K562 (cell line): ENCODE measurements at regions not wholly inside any gene's neighbourhood (a gene's known extent, or its start where the extent isn't known, plus 50 kb on each side); places are given as distances from the start of the nearest gene placed in this dataset.

ENCODE experiments used
- ATAC-seq: fragments of 200-7000 bp; cut with Tn5 transposase; 3 replicates; pipeline ENCODE4 v1.9.1; 2020; ENCODE audit warnings: moderate library complexity
- BruUV-seq: library from RNA; stranded (reverse); fragments of 400-500 nt; replicated peaks from 2 replicates; lab custom pipeline; 2021; lab: Mats Ljungman, UMichigan
- CTCF ChIA-PET: fragments of 300-600 bp; formaldehyde crosslinking; extraction: SDS; loops from one replicate; lab custom pipeline; 2021; ENCODE audit warnings: low intra/inter-chr PET ratio; lab: Yijun Ruan, JAX
- POLR2A ChIA-PET: fragments of 300-600, 350-650 bp; sonication (Branson Sonifier 250); formaldehyde crosslinking; extraction: SDS; loops from one replicate; lab custom pipeline; 2021; ENCODE audit warnings: antibody characterized with exemption, inconsistent platforms; lab: Yijun Ruan, JAX
- DNase-seq, 4 experiments: peaks; one replicate each; pipeline versions ENCODE4 v3.0.0 to v3.0.0-alpha.2; 2011 to 2018; ENCODE audit warnings: low spot score in 3 of 4, mixed read lengths in 3 of 4; ENCODE audit errors: extremely low read depth in 1 of 4
- FAIRE-seq: peaks from 2 replicates; lab custom pipeline; 2011; peaks lifted over from hg19 to GRCh38; lab: Jason Lieb, UNC
- H2AFZ ChIP-seq: 2 replicates; pipeline ENCODE4 v1.6.0; 2011; ENCODE audit warnings: low read depth, low read length, control low read depth, inconsistent platforms
- H3K27ac ChIP-seq: fragments of 200-600 bp; 3 replicates; pipeline ENCODE4 v1.8.0; 2011; ENCODE audit warnings: low read depth, mild to moderate bottlenecking, control low read depth, inconsistent platforms, low read length, moderate library complexity, mixed read lengths; ENCODE audit errors: extremely low read depth
- H3K27me3 ChIP-seq, 2 experiments: fragments of 300-600 bp in 1 of 2; 2 replicates in 1 of 2; 3 replicates in 1 of 2; pipeline versions ENCODE4 v1.6.0 to v1.8.0; 2011; ENCODE audit warnings: inconsistent platforms in 2 of 2, low read length in 2 of 2, mild to moderate bottlenecking in 1 of 2, mixed read lengths in 1 of 2, moderate library complexity in 1 of 2; ENCODE audit not compliant: control insufficient read depth in 2 of 2, insufficient read depth in 2 of 2
- H3K36me3 ChIP-seq: fragments of 300-600 bp; 3 replicates; pipeline ENCODE4 v1.8.0; 2011; ENCODE audit warnings: mild to moderate bottlenecking, low read length, inconsistent platforms; ENCODE audit not compliant: control insufficient read depth, insufficient read depth
- H3K4me1 ChIP-seq, 2 experiments: fragments of 200-600 bp in 1 of 2; replicated peaks in 1 of 2; 2 replicates in 1 of 2; 3 replicates in 1 of 2; pipeline versions ENCODE4 v1.5.1 to v1.8.0; 2011; ENCODE audit warnings: inconsistent platforms in 2 of 2, low read length in 2 of 2, mild to moderate bottlenecking in 1 of 2, mixed read lengths in 1 of 2, moderate library complexity in 1 of 2; ENCODE audit not compliant: control insufficient read depth in 2 of 2, insufficient read depth in 2 of 2
- H3K4me2 ChIP-seq: 2 replicates; pipeline ENCODE4 v1.6.1; 2011; ENCODE audit warnings: low read length, control low read depth, inconsistent platforms, mixed read lengths; ENCODE audit not compliant: insufficient read depth
- H3K4me3 ChIP-seq: fragments of 200-600 bp; sonication (generic), shearing (Covaris generic); 2 replicates; pipeline ENCODE4 v1.5.1; 2016; ENCODE audit warnings: control low read depth, inconsistent platforms
- H3K79me2 ChIP-seq: fragments of 200-600 bp; 3 replicates; pipeline ENCODE4 v1.8.0; 2011; ENCODE audit warnings: low read length, inconsistent platforms; ENCODE audit not compliant: control insufficient read depth, insufficient read depth
- H3K9ac ChIP-seq, 2 experiments: 2 replicates each; pipeline versions ENCODE4 v1.6.0 to v1.6.1; 2011; ENCODE audit warnings: low read depth in 2 of 2, low read length in 2 of 2, control low read depth in 1 of 2, inconsistent platforms in 1 of 2, mild to moderate bottlenecking in 1 of 2, mixed read lengths in 1 of 2; ENCODE audit not compliant: insufficient read depth in 1 of 2
- H3K9me1 ChIP-seq: one replicate; pipeline ENCODE4 v1.6.0; 2011; ENCODE audit warnings: inconsistent platforms, mild to moderate bottlenecking, low read length, moderate library complexity; ENCODE audit not compliant: control insufficient read depth, insufficient read depth
- H3K9me3 ChIP-seq: replicated peaks from 2 replicates; pipeline ENCODE4 v1.5.1; 2011; ENCODE audit warnings: low read depth, low read length, inconsistent platforms; ENCODE audit not compliant: control insufficient read depth, insufficient read depth
- H4K20me1 ChIP-seq: replicated peaks from 2 replicates; pipeline ENCODE4 v1.6.1; 2011; ENCODE audit warnings: low read length, inconsistent platforms, mixed read lengths; ENCODE audit not compliant: control insufficient read depth, insufficient read depth
- BACH1 ChIP-seq: fragments of 200-800 bp; sonication (Bioruptor generic); IDR thresholded peaks from 2 replicates; pipeline ENCODE4 v1.6.1; 2016; ENCODE audit warnings: missing genetic modification characterization, missing compliant biosample characterization
- BHLHE40 ChIP-seq: IDR thresholded peaks from 2 replicates; pipeline ENCODE4 v1.6.1; 2011; ENCODE audit warnings: low read length, improper control_type of control experiment
- E2F4 ChIP-seq: sonication (generic); formaldehyde crosslinking; IDR thresholded peaks from 2 replicates; pipeline ENCODE4 v1.8.0; 2022; ENCODE audit warnings: mild to moderate bottlenecking, low read depth, missing genetic modification reagents
- HNRNPH1 ChIP-seq: fragments of 200-400 bp; formaldehyde crosslinking; optimal IDR thresholded peaks from 2 replicates; pipeline ENCODE3; 2017; ENCODE audit warnings: low read depth, mild to moderate bottlenecking, low read length, moderate library complexity
- MEIS2 ChIP-seq: fragments of 450-650 bp; IDR thresholded peaks from 2 replicates; pipeline ENCODE4 v1.6.1; 2014; ENCODE audit warnings: mild to moderate bottlenecking; ENCODE audit not compliant: partially characterized antibody
- NFRKB ChIP-seq: fragments of 450-650 bp; IDR thresholded peaks from 2 replicates; pipeline ENCODE4 v1.6.1; 2016; ENCODE audit warnings: low read depth
- RNF2 ChIP-seq: sonication (generic); IDR thresholded peaks from 2 replicates; pipeline ENCODE4 v1.6.1; 2016
- SMARCE1 ChIP-seq: fragments of 450-650 bp; IDR thresholded peaks from 2 replicates; pipeline ENCODE4 v1.7.1; 2016; ENCODE audit warnings: mild to moderate bottlenecking
- TARDBP ChIP-seq: fragments of 450-650 bp; IDR thresholded peaks from 2 replicates; pipeline ENCODE4 v1.6.1; 2016
- ZBTB5 ChIP-seq: fragments of 450-650 bp; IDR thresholded peaks from 2 replicates; pipeline ENCODE4 v1.6.1; 2017; ENCODE audit warnings: antibody characterized with exemption
- ZFX ChIP-seq: sonication (generic); formaldehyde crosslinking; IDR thresholded peaks from 2 replicates; pipeline ENCODE4 v1.8.0; 2022; ENCODE audit warnings: mild to moderate bottlenecking, missing genetic modification reagents, moderate library complexity
- ZHX1 ChIP-seq: fragments of 150-350 bp; conservative IDR thresholded peaks from 2 replicates; pipeline ENCODE4 v1.6.1; 2014; ENCODE audit warnings: low read length
- ZNF12 ChIP-seq: sonication (generic); formaldehyde crosslinking; IDR thresholded peaks from 2 replicates; pipeline ENCODE4 v1.4.0; 2020; ENCODE audit warnings: mild to moderate bottlenecking, missing genetic modification reagents
- ZNF445 ChIP-seq: fragments of 250-450 bp; sonication (Bioruptor Pico); IDR thresholded peaks from 2 replicates; pipeline ENCODE4 v1.4.0; 2020; ENCODE audit warnings: low read depth, mild to moderate bottlenecking, moderate library complexity
- in situ Hi-C: fragments of 300-500 bp; cut with MboI; formaldehyde crosslinking; loops from 4 replicates; pipeline ENCODE4 v1.15.0; 2018; ENCODE audit warnings: inconsistent platforms, mixed read lengths
- intact Hi-C: fragments of 100-400 bp; cut with micrococcal nuclease; formaldehyde crosslinking; loops from 2 replicates; pipeline ENCODE4 v1.14.2; 2022
- TF ChIP-seq, protein P1 (sequence below): sonication (generic); formaldehyde crosslinking; IDR thresholded peaks from 2 replicates; pipeline ENCODE4 v1.8.0; 2022; ENCODE audit warnings: missing genetic modification reagents, mild to moderate bottlenecking, moderate library complexity, borderline replicate concordance

- TF ChIP-seq BHLHE40 (no peak), E2F4 (no peak), ZNF12 (CRISPR knock-in tag) (no peak), RNF2 (no peak), HNRNPH1 (no peak), TARDBP (no peak), NFRKB (no peak), ZFX (CRISPR knock-in tag) (no peak)
- TF ChIP-seq, protein P1, sequence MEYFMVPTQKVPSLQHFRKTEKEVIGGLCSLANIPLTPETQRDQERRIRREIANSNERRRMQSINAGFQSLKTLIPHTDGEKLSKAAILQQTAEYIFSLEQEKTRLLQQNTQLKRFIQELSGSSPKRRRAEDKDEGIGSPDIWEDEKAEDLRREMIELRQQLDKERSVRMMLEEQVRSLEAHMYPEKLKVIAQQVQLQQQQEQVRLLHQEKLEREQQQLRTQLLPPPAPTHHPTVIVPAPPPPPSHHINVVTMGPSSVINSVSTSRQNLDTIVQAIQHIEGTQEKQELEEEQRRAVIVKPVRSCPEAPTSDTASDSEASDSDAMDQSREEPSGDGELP: no peak
Observed at GRCh38 chr12:104903648-104904423, 54.3 kb downstream of the SLC41A2 start (continued).

GRCh38 chr12:104902125-104902524 lies 56.0 kb downstream of the SLC41A2 start:
- no peaks in the 10 kb centered on the region for H3K9me3 ChIP-seq
- H3K36me3 ChIP-seq: no peaks in the 10 kb centered on the region
- no peaks in the 10 kb centered on the region for H4K20me1 ChIP-seq
- no peaks in the 10 kb centered on the region for H3K27me3 ChIP-seq
- DNase-seq: no peak
- intact Hi-C loops: no loop called here
- no peak for FAIRE-seq
- no peaks in the 10 kb centered on the region for H3K9me1 ChIP-seq
- no TSS peak for BruUV-seq
- H3K79me2 ChIP-seq: no peaks in the 10 kb centered on the region
- no peak overlapping the region for H3K4me2 ChIP-seq
- in situ Hi-C loops: no loop called here
- CTCF ChIA-PET: no interaction called here
- POLR2A ChIA-PET: no interaction called here
- H2AFZ ChIP-seq: no peak overlapping the region
- no peak for ATAC-seq
- H3K9ac ChIP-seq: no peak overlapping the region
- H3K4me3 ChIP-seq: no peak overlapping the region
- no peaks in the 10 kb centered on the region; a peak in 1 of 5 replicates for H3K4me1 ChIP-seq
- no peak overlapping the region for H3K27ac ChIP-seq
- TF ChIP-seq ZBTB5 (no peak), ZNF445 (CRISPR knock-in tag) (no peak), SMARCE1 (no peak), MEIS2 (peak; percentile 28), BACH1 (no peak), ZHX1 (no peak)
